ENCODE measurements at regions not wholly inside any gene's neighbourhood (a gene's known extent, or its start where the extent isn't known, plus 50 kb on each side); places are given as distances from the start of the nearest gene placed in this dataset.

DNA sequence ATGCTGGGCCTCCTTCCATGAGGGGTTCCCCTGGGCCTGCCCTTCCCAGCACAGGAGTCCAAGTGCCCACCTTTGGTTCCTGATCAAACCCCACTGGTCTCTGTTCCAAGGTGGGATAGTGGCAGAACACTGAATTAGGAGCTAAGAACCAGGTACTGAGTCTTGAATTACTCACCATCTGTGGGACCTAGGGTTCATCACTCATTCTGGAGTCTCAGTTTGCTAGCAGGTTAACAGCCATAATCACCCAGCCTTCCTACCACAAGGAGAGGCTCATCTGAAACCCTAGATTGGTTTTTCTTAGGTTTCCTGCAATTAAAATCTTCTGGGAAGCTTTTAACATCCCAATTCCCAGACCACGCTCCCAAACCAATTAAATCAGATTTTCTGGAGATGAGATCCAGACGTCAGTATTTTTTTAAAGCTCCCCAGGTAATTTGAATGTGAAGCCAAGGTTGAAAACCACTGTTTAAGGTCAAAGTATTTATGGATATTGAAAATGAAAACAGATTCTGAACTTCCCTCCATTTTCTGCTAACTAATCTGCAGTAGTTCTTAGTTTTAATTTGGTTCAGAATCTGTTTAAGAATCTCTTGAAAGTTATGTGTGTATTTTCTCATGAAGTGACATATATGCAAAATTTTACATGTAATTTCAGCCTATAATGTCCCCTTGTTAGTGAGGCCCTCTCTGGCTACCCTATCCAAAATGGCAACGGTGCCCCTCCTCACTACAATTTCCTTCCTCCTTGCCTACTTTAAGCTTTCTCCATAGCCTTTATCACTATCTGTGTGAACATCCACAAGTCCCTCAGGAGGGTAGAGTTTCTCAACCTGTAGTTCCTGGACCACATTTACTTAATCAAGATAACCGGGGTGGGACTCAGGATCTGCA is 166.5 kb upstream of the CXCR4 start:
- H3K36me3 ChIP-seq (replicated peaks in 1 of 2; ENCODE audit: control insufficient read depth in 1 of 2, insufficient read depth in 2 of 2, low read length in 1 of 2): no peaks in the 10 kb centered on the region
- no peak overlapping the region for H3K9ac ChIP-seq
- TF ChIP-seq, protein P1, sequence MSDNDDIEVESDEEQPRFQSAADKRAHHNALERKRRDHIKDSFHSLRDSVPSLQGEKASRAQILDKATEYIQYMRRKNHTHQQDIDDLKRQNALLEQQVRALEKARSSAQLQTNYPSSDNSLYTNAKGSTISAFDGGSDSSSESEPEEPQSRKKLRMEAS (IDR thresholded peaks at IDR 0.05; ENCODE audit: low read depth): no peak
- TF ChIP-seq FOXJ3 (CRISPR knock-in tag; IDR thresholded peaks at IDR 0.05) (no peak), EP300 (IDR thresholded peaks at IDR 0.05; ENCODE audit: borderline replicate concordance in 1 of 2, low read depth in 1 of 2, low read length in 1 of 2) (no peak), GABPA (IDR thresholded peaks at IDR 0.05; ENCODE audit: low read depth) (no peak), TAF1 (IDR thresholded peaks at IDR 0.05; ENCODE audit: borderline replicate concordance, low read depth, low read length) (no peak), GATA2 (CRISPR knock-in tag; IDR thresholded peaks at IDR 0.05) (no peak), SMC3 (IDR thresholded peaks at IDR 0.05; ENCODE audit: low read depth, low read length) (no peak), RFX5 (IDR thresholded peaks at IDR 0.05; ENCODE audit: low read length) (no peak), FOXM1 (IDR thresholded peaks at IDR 0.05; ENCODE audit: low read depth) (no peak), RXRA (IDR thresholded peaks at IDR 0.05; ENCODE audit: borderline replicate concordance, low read depth) (no peak), TCF12 (IDR thresholded peaks at IDR 0.05) (no peak), FOSL2 (IDR thresholded peaks at IDR 0.05; ENCODE audit: borderline replicate concordance, low read depth) (no peak)
- TF ChIP-seq, protein P2, sequence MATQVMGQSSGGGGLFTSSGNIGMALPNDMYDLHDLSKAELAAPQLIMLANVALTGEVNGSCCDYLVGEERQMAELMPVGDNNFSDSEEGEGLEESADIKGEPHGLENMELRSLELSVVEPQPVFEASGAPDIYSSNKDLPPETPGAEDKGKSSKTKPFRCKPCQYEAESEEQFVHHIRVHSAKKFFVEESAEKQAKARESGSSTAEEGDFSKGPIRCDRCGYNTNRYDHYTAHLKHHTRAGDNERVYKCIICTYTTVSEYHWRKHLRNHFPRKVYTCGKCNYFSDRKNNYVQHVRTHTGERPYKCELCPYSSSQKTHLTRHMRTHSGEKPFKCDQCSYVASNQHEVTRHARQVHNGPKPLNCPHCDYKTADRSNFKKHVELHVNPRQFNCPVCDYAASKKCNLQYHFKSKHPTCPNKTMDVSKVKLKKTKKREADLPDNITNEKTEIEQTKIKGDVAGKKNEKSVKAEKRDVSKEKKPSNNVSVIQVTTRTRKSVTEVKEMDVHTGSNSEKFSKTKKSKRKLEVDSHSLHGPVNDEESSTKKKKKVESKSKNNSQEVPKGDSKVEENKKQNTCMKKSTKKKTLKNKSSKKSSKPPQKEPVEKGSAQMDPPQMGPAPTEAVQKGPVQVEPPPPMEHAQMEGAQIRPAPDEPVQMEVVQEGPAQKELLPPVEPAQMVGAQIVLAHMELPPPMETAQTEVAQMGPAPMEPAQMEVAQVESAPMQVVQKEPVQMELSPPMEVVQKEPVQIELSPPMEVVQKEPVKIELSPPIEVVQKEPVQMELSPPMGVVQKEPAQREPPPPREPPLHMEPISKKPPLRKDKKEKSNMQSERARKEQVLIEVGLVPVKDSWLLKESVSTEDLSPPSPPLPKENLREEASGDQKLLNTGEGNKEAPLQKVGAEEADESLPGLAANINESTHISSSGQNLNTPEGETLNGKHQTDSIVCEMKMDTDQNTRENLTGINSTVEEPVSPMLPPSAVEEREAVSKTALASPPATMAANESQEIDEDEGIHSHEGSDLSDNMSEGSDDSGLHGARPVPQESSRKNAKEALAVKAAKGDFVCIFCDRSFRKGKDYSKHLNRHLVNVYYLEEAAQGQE (IDR thresholded peaks at IDR 0.05; ENCODE audit: low read depth, low read length): no peak
- no peaks in the 10 kb centered on the region for H3K79me2 ChIP-seq (ENCODE audit: insufficient read depth)
- H3K9me3 ChIP-seq: no peaks in the 10 kb centered on the region
- no peaks in the 10 kb centered on the region for H3F3A ChIP-seq (replicated peaks; ENCODE audit: insufficient read depth)
- H4K20me1 ChIP-seq (ENCODE audit: insufficient read depth): no peaks in the 10 kb centered on the region
- peaks cover 0 to 12% of the 10 kb centered on the region in 2 experiments; a peak in 1 of 4 replicates for H3K4me1 ChIP-seq (ENCODE audit: control insufficient read depth in 1 of 2, insufficient read depth in 2 of 2, low read depth in 1 of 2, low read length in 1 of 2)
- POLR2A ChIA-PET: no interaction called here
- H3K9me2 ChIP-seq: no peaks in the 10 kb centered on the region
- DNase-seq: no peak
- 16% methylated on average over 4 of the region's 4 CpGs for WGBS (ENCODE audit: low lambda C conversion rate)
- H2AFZ ChIP-seq (ENCODE audit: low read depth): no peak overlapping the region
- H3K27ac ChIP-seq (ENCODE audit: low read depth in 2 of 2, low read length in 1 of 2): no peak overlapping the region
- no peak overlapping the region for H3K4me3 ChIP-seq (ENCODE audit: low read depth in 2 of 2, low read length in 1 of 2)
- CTCF ChIA-PET: interaction anchor here (0.5 to 1.8 kb wide), 2 partner anchors 19 to 647 kb away, joined by 3 to 6 read pairs; no protein-coding TSS in a partner anchor
- no peak overlapping the region for H3K4me2 ChIP-seq
- no peaks in the 10 kb centered on the region for H3K27me3 ChIP-seq (ENCODE audit: insufficient read depth)
